Transverse colon (tissue), 4 donors: ENCODE measurements at regions not wholly inside any gene's neighbourhood (a gene's known extent, or its start where the extent isn't known, plus 50 kb on each side); places are given as distances from the start of the nearest gene placed in this dataset.

Experiments
- DNase-seq: peaks from one replicate; pipeline ENCODE4 v3.0.0-alpha.2; 2019
- H3K27ac ChIP-seq, 4 donors: fragments of 200-600 bp; sonication (generic); 2 replicates each; pipeline ENCODE4 v1.5.1; 2016 to 2018; ENCODE audit warnings: inconsistent platforms in 4 of 4
- H3K27me3 ChIP-seq: fragments of 200-600 bp; sonication (generic); 2 replicates; pipeline ENCODE4 v1.5.1; 2017; ENCODE audit warnings: inconsistent platforms
- H3K36me3 ChIP-seq, 4 donors: fragments of 200-600 bp; sonication (generic); 2 replicates each; pipeline ENCODE4 v1.5.1; 2017 to 2019; ENCODE audit warnings: inconsistent platforms in 4 of 4
- H3K4me1 ChIP-seq, 4 donors: fragments of 200-600 bp; sonication (generic); 2 replicates each; pipeline ENCODE4 v1.5.1; 2017 to 2020; ENCODE audit warnings: inconsistent platforms in 4 of 4
- H3K4me3 ChIP-seq, 4 donors: fragments of 200-600 bp; sonication (generic); 1 replicate in 1 of 4; 2 replicates in 3 of 4; pipeline versions ENCODE4 v1.5.1 to v1.6.1; 2017 to 2019; ENCODE audit warnings: inconsistent platforms in 4 of 4
- H3K9me3 ChIP-seq, 2 donors: fragments of 200-600 bp; sonication (generic); 2 replicates each; pipeline ENCODE4 v1.5.1; 2017 to 2019; ENCODE audit warnings: inconsistent platforms in 2 of 2
- EP300 ChIP-seq: sonication (generic); formaldehyde crosslinking; IDR thresholded peaks from one replicate; pipeline ENCODE4 v1.6.1; 2017; ENCODE audit warnings: antibody characterized with exemption, low read depth
- POLR2A ChIP-seq: fragments of 450-650 bp; IDR thresholded peaks from one replicate; pipeline ENCODE4 v1.6.1; 2016; ENCODE audit warnings: antibody characterized with exemption, mild to moderate bottlenecking, moderate library complexity
- POLR2AphosphoS5 ChIP-seq, 3 donors: sonication (generic); formaldehyde crosslinking; IDR thresholded peaks; one replicate each; pipeline ENCODE4 v1.6.1; 2016; ENCODE audit warnings: antibody characterized with exemption in 3 of 3
- WGBS, 2 donors: methylation state at CpG; one replicate each; pipeline ENCODE4 v1.1.5; 2018; ENCODE audit warnings: low coverage in 1 of 2; 5-methylcytosine and 5-hydroxymethylcytosine counted together
- in situ Hi-C, 4 donors: fragments of 200-750 bp; cut with MboI; loops; one replicate each; pipeline versions ENCODE4 v1.15.0 to v1.15.1; 2017; ENCODE audit warnings: low sequenced_read_pairs in 3 of 4, low pct_ligation_motif_present in 1 of 4, low pct_unique_long_range_greater_than_20kb in 1 of 4
- intact Hi-C: fragments of 100-400 bp; cut with DNase I; formaldehyde crosslinking; loops from one replicate; pipeline ENCODE4 v1.15.1; 2023; ENCODE audit warnings: low total_unique reads
- TF ChIP-seq, protein P1 (sequence below), 5 experiments: fragments of 200-600 bp in 3 of 5; fragments of 450-650 bp in 2 of 5; sonication (generic) in 3 of 5; IDR thresholded peaks; 1 replicate in 2 of 5; 2 replicates in 3 of 5; pipeline ENCODE4 v1.5.1; 2016 to 2017; ENCODE audit warnings: antibody characterized with exemption in 5 of 5, inconsistent platforms in 3 of 5, mild to moderate bottlenecking in 2 of 5, moderate library complexity in 1 of 5

DNA sequence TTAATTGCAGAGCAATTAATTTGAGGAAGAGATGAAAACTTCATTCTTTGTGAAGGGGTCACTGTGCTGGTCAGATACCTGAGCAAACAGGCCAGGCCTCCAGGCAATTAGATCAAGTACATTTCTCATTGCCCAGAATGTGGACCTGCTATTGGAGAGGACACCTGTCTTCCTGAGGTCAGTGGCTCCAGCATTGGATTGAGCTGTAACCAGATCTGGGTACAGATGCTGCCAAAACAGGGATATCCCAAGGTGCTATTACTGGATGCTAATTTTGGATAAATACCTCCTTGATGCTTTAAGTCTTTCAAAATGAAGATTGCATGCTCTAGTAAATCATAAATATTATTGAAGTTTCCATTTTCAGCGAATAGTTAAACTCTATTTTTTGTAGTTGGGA lies 131.5 kb downstream of the FAM161A start:
- Histone ChIP-seq H3K27me3 (no peaks in the 10 kb centered on the region), H3K4me1 (no peaks in the 10 kb centered on the region), H3K27ac (no peak overlapping the region), H3K4me3 (no peak overlapping the region), H3K9me3 (no peaks in the 10 kb centered on the region), H3K36me3 (no peaks in the 10 kb centered on the region)
- in situ Hi-C loops (no loop called here), intact Hi-C loops (no loop called here)
- 84 to 90% methylated on average over 1 of the region's 1 CpG for WGBS, 2 donors
- no peak for TF ChIP-seq POLR2A
- TF ChIP-seq, protein P1, sequence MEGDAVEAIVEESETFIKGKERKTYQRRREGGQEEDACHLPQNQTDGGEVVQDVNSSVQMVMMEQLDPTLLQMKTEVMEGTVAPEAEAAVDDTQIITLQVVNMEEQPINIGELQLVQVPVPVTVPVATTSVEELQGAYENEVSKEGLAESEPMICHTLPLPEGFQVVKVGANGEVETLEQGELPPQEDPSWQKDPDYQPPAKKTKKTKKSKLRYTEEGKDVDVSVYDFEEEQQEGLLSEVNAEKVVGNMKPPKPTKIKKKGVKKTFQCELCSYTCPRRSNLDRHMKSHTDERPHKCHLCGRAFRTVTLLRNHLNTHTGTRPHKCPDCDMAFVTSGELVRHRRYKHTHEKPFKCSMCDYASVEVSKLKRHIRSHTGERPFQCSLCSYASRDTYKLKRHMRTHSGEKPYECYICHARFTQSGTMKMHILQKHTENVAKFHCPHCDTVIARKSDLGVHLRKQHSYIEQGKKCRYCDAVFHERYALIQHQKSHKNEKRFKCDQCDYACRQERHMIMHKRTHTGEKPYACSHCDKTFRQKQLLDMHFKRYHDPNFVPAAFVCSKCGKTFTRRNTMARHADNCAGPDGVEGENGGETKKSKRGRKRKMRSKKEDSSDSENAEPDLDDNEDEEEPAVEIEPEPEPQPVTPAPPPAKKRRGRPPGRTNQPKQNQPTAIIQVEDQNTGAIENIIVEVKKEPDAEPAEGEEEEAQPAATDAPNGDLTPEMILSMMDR (IDR thresholded peaks at IDR 0.05) = no peak
- no peak for TF ChIP-seq EP300
- TF ChIP-seq POLR2AphosphoS5 (IDR thresholded peaks at IDR 0.05) = no peak
- no peak for DNase-seq

- TF ChIP-seq POLR2AphosphoS5 (IDR thresholded peaks at IDR 0.05) (no peak), POLR2A (no peak), EP300 (no peak)
- TF ChIP-seq, protein P1 (IDR thresholded peaks at IDR 0.05) = no peak
- no peaks in the 10 kb centered on the region for H3K9me3 ChIP-seq
- no peaks in the 10 kb centered on the region for H3K27me3 ChIP-seq
- in situ Hi-C loops = no loop called here
- H3K4me3 ChIP-seq = no peak overlapping the region
- no peak overlapping the region for H3K27ac ChIP-seq
- intact Hi-C loops = no loop called here
- H3K4me1 ChIP-seq = no peaks in the 10 kb centered on the region
- WGBS, 2 donors = 93 to 100% methylated on average over 1 to 2 of the region's 2 CpGs
- DNase-seq = no peak
- H3K36me3 ChIP-seq = no peaks in the 10 kb centered on the region
Observed at GRCh38 chr2:61721382-61721781, 132.5 kb downstream of the FAM161A start.

GRCh38 chr2:61720911-61721310 lies 132.9 kb downstream of the FAM161A start:
- Histone ChIP-seq H3K9me3 (no peaks in the 10 kb centered on the region), H3K27ac (no peak overlapping the region), H3K4me3 (no peak overlapping the region), H3K27me3 (no peaks in the 10 kb centered on the region), H3K4me1 (no peaks in the 10 kb centered on the region), H3K36me3 (no peaks in the 10 kb centered on the region)
- TF ChIP-seq POLR2A (no peak), POLR2AphosphoS5 (IDR thresholded peaks at IDR 0.05) (no peak), EP300 (no peak)
- TF ChIP-seq, protein P1 (IDR thresholded peaks at IDR 0.05) = no peak
- no peak for DNase-seq
- WGBS, 2 donors = 87 to 97% methylated on average over 3 of the region's 3 CpGs
- in situ Hi-C loops = no loop called here
- intact Hi-C loops = loop anchor here (1.0 kb wide), 1 partner anchor 27 kb away; no protein-coding TSS in a partner anchor

DNA sequence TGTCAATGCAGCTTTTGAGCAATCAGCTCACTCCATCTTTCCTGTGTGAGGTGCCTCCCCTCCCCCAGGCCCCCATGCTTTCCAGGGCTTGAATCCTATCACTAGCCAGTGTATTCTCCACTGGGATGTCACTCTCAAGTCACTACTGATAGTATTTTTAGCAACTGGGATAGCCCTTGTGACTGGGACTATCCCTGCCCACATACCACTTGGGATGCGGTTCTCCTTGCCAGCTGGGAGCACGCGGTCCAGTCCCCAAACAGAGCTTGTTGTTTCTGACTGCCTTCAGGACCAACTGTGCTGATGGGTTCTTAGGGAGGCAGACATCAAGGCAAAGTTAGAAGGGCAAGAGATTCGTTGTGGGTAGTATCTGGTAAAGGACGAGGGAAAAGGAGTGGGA lies 134.9 kb downstream of the FAM161A start:
- H3K27me3 ChIP-seq = no peaks in the 10 kb centered on the region
- intact Hi-C loops (no loop called here), in situ Hi-C loops (no loop called here)
- no peaks in the 10 kb centered on the region for H3K4me1 ChIP-seq
- DNase-seq = no peak
- no peak overlapping the region for H3K4me3 ChIP-seq
- WGBS, 2 donors = 65 to 85% methylated on average over 2 to 5 of the region's 5 CpGs
- TF ChIP-seq POLR2AphosphoS5 (IDR thresholded peaks at IDR 0.05) (no peak), POLR2A (no peak)
- H3K9me3 ChIP-seq = no peaks in the 10 kb centered on the region
- H3K27ac ChIP-seq = no peak overlapping the region
- H3K36me3 ChIP-seq = no peaks in the 10 kb centered on the region

GRCh38 chr2:61715506-61715905 lies 138.4 kb downstream of the FAM161A start:
- Histone ChIP-seq H3K36me3 (no peaks in the 10 kb centered on the region), H3K4me3 (no peak overlapping the region), H3K9me3 (no peaks in the 10 kb centered on the region), H3K4me1 (no peaks in the 10 kb centered on the region), H3K27ac (no peak overlapping the region), H3K27me3 (no peaks in the 10 kb centered on the region)
- in situ Hi-C loops (no loop called here), intact Hi-C loops (no loop called here)
- 83 to 92% methylated on average over 1 to 2 of the region's 2 CpGs for WGBS, 2 donors
- no peak for DNase-seq
- TF ChIP-seq, protein P1 (IDR thresholded peaks at IDR 0.05) = no peak
- TF ChIP-seq POLR2AphosphoS5 (IDR thresholded peaks at IDR 0.05) = no peak
- TF ChIP-seq EP300 = no peak
